ENCODE measurements at regions not wholly inside any gene's neighbourhood (a gene's known extent, or its start where the extent isn't known, plus 50 kb on each side); places are given as distances from the start of the nearest gene placed in this dataset.
A peak's percentile ranks its signal among the peaks of the same experiment; 100 is the strongest.

DNA sequence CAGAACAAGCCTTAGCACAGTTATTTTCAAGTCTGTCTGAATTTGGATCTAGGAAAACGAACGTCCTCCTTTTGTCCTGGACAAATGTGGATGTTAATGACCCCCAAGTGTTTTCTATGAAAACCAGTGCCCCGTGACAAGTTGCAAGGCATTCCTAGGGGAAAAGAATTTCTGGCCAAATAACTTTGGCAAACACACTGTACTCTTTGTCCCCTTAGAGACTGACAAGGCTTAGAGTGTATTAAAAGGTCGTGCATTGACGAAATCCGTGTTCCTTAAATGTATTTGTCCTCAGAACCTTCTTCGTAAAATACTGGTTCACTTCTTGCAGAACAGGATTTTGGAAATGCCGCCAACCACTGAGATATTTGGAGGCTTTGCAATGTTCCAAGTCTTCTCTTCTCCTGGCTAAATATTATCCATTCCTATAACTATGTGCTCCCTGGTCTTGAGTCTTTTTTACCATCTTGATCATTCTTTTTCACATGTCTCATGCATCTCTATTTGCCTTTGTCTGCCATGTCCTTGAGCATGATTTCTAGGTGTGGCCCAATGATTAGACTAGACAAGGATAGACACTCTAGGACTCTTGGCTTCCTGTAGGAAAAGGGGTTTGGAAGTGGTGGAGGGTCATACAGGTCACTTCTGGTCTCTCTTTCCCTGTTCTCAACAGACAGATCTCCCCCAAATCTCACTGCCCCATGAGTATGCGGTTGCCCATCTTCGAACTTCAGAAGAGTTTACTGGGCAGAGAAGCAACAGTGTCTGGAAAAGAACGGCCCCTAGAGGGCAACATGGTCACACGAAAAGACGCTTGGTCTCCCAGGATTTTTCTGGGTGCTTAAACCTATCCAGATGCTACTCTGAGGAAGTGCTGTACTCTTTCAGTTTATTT, 117.5 kb downstream of the EDEM1 start:
- peak; percentile 45 for DNase-seq

DNA sequence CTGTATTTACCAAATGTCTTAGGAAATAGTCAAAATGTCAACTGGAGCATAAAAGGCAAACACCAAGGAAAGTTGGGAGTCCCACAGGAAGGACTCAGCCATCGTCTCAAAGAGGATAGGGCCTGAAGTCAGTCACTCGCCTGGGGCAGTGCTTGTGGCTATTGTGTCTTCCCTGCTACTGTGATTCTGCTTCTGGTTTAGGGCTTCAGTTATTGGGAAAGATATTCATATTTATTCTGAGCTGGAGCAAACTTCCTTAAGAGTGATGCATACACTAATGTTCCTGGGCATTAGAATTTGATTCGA, 118.1 kb downstream of the EDEM1 start:
- DNase-seq: no peak

DNA sequence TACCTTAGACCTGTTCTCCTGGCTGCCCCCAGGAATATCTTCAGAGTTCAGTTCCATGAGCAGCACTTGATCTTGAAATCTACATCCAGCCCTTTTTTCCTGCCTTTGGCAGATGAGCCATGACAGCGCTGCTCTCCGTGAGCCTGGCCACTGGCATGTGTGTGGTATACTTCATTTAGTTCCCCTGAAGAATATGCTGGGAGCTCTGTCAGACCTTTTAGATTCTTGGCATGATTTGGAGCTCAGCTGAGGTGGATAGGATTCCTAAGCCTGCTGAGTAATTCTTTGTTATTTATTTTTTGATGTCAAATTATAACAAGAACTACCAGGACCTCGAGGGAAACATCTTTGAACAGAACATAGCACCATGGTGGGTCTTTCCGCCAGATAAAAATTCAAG, 121.7 kb downstream of the EDEM1 start:
- no peak for DNase-seq

DNA sequence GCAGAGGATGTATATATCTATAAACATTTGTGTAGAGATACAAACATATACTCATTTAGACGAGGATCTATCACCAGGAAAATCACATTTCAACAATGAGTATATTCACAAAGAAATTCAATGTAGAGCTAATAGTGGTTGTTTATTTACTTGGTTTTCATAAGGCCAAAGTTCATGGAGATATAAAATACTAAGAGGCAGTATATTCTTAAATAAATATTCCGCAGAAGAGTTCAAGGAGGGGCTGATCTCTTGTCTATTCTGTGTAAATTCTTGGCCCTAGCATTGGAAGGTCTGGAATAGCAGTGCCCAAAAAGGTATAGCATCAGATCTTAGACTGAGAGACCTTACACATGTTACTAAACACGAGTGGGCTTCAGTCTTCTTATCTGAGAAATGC, 122.1 kb downstream of the EDEM1 start:
- DNase-seq: no peak

DNA sequence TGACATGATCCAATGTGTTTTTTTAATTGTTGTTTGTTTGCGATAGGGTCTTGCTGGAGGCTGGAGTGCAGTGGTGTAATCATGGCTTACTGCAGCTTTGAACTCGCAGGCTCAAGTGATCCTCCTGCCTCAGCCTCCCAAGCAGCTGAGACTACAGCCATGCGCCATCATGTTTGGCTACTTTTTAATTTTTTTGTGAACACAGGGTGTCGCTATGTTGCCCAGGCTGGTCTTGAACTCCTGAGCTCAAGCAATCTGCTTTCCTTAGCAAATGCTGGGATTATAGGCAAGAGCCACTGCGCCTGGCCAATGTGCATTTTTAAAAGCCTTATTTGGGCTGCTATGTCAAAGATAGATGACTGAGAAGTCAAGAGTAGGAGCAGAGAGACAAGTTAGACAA, 123.0 kb downstream of the EDEM1 start:
- no peak for DNase-seq

DNA sequence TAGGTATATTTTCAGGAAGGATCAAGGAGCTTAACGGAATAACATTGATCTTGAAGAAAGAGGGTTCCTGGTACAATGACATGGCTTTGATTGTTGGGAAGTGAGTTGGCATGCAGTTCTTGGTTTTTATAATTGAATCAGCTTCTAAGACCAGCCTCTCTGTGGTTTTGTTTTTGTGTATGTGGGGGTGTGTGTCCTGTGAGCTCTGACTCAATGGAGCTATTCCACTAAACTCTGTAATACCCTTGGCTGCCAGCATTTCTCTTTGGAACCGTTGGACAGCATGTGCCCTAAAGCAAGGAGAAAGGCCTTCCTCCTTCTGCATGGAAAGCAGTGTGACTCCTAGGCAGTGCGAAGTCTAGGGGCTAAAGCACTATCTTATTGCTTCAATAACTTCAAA, 124.8 kb downstream of the EDEM1 start:
- no peak for DNase-seq

DNA sequence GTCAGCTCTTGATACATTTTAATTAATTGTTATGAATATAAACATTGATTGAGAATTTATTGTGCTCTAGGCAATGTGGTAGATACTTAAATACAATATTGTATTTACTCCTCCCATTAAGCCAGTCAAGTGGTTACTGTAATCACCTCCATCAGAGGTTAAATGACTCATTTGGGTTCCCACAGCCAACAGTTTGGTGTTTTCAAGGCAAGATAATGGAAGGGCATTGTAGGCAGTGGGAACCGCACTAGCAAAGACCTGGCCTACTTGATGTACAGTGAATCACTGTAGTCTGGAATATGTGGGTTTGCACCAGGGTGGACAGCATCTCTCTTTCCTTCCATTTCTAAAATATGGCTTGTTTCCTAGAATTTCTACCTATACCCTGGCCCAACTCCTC, 127.4 kb downstream of the EDEM1 start:
- DNase-seq: peak; percentile 24

DNA sequence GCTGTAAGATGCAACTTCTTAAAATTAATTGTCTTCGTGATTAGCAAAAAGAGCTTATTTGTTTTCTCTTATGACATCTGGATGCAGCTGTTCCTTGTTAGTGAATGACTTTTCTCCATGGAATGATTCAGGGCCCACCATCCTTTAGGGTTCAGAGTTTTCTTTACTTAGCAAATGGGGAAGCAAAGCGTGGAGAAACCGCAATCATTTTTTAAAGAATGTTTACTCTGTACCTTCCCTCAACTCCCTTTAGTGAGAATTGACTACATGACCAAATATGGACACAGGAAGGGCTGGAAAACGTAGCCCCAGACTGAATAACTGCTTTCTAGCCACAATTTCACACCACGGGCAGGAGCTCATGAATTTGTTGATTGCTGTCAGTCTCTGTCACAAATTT, 130.1 kb downstream of the EDEM1 start:
- no peak for DNase-seq

DNA sequence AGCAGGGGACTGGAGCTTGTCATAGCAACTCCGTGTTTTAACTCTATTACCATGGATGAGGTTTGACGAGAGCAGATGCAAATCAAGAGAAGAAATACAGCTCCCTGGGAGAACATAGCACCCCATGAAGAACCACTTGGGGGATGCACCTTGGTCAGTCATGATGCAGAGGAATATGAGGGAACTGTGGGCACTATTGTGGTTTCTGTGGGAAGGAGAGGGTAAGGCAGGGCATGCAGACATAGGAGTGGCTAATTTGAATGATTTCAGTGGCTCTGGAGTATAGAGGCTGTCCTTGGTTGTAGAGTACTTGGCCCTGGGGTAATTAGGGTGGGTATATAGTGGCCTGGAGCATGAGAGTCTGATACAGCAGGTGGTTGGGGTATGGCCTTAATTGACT, 131.9 kb downstream of the EDEM1 start:
- no peak for DNase-seq

DNA sequence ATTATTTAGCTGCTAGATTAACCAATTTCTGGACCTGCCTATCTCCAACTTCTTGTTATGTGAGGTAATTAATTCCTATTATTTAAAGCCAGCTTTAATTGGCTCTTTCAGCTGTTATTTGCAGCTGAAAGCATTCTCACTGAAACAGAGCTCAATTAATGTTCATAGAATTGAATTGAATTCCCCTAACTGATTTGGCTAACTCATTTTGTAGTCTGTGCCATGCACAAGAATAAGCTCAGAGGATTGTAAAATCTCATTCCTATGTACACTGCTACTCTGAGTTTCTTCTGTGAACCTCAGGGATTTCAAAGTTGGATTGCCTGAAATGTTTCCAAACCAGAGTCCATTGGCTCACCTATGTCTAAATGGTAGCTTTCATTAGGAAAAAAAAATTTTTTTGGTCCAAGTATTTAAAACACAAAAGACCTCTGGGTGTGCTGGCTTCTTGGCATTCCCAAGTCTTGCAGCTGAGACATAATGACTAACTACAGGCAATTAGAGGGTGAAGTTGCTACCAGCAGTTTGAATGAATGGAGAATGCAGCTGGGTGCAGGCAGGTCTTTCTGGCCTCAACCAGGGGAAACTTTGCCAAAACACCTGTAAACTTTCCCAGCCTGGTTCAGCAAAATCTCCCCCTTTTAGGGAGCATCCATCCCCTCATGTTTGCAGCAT, 134.3 kb downstream of the EDEM1 start:
- DNase-seq: no peak

DNA sequence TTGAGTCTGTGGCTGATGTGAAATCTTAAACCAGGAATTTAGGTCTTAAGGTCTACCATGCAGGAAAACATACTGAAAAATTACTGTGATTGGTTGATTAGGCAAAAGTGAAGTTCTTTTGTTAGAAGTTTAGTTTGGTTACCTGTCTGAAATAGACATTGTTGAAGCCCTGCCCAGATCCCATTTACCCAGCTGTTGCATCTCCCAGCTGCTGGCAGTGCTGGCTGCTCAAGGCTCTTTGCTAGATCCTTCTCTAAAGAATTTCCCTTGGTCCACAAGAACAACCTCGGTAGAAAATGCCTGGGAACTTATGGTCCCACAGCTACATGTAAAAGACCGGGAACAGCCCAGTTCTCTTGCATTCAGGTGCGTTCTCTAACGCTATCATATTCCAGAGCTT, 137.3 kb downstream of the EDEM1 start:
- DNase-seq: no peak

DNA sequence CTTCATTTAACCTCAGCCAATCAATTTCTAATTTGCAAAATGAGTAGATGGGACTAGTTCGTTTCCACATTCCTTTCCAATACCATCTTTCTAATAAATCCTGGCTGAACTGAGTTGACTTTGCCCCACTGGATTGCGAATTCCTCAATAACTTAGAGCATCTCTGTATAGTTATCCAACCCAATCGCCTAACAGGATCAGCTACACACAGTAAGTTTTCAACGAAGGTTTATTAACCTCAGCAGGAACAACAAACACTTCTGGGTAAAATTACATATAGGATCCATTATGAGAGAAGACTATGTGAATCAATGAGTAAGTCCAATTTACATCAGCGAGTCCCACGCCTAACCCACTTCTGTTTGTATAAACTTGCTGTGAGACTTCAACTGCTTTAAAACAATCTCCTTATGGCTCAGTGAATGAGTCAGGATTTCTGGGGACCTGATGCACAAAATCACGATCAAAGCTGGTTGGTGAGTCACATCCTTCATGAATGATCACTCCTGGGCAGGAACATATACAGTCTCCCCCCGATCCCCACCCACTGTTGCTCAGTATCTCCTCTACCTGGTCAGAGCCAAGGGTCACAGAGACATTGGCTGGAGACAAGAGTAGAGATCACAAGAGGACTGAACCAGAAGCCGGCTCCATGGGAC, 142.8 kb downstream of the EDEM1 start:
- DNase-seq: peak; percentile 23

DNA sequence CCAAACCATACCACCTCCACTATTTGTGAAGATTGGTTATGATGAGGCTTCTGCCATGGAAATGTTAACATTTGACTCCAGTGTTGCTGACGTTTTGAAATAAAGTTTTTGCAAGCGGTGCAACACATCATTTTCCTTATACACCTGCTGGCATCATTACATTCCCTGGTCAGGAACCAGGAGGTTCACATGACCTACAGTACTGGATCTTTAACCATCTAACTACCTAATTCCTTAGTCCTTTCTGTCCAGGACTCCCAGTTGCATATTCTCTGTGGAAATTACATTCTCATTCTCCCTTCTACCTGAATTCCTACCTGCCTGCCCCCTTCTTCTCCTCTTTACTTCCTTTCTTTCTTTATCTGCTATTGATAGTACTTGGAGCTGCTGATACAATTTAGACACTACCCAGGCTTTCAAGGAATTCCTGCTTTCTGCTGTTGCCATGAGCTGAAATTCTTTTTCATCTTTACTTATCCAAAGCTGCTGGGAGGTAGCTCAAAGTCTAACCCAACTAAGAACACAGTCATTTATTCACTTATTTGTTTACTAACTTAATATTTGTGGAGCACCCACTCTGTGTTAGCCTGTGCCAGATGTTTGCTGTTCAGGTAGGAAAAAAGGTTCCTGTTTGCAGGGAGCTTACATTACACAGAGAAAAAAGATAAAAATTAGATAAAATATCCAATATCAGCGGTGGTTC, 144.2 kb downstream of the EDEM1 start:
- DNase-seq: no peak

DNA sequence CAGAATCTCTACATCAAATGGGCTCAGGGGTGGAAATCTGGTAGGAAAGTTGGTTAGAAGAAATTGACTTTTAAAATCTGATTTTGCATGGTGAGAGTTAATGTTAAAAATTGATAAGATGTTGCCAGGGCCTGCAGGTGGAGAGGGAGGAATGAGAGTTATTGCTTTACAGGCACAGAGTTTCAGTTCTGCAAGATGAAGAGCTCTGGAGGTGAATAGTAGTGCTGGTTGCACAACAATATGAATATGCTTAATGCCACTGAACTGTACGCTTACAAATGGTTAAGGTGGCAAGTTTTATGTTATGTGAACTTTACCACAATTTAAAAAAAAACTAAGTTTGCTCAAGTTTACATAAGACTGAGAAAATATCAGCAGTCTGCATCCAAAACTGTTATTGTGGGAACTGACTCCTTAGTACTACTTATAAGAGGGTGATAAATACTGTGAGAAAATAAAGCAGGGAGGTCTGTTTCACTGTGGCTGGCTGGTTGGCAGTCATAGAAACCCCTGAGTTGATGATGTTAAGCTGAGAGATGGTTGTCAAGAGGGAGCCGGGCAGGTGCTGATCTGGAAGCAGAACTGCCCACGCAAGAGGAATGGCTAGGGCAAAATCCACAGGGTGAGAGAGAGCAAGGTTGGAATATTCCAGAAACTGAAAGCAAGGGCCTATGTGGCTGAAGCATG, 144.9 kb downstream of the EDEM1 start:
- DNase-seq: no peak

DNA sequence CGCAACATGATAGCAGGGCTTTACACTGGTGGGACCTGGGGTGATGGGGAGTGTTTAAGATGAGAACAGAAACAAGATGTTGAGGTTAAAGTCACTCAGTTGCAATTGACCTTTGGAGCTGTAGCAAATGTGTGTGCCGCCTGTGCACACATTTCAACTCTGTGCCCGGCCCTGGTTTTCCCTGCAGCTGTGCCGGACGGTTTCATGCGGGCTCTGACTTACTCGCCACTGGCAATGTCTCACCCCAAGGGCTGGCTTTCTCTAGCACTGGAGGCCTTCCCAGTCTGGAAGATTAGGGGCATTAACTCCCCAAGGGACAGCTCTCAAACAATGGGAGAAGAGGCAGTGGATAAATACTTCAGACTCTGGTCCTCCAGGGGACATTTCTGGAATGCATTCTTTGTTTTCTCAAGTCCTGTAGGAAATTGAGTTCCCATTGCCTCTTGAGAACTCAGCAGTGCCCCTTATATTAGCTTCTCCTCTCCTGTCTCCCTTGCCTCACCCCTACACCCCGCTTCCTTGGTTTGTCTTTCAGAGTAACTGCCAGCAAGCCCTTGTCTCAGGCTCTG, 152.5 kb downstream of the EDEM1 start:
- DNase-seq: no peak

DNA sequence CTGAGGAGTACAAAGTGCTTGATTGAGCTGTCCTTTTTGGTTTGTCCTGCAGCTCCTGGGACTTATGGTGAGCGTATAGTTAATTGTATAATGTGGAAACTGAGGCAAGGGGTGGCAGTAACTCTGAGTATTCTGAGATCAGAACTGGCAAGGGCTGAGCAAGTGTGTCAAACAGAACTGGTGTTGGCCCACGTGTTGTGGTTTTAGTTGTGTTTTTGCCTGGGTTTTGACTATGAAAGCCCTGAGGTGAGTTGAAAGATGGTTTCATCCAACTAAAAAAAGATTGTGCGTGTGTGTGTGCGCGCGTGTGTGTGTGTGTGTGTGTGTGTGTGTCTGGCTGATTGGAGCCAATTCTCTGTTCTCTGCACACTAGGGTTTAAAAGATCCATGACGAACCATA, 154.1 kb downstream of the EDEM1 start:
- no peak for DNase-seq

DNA sequence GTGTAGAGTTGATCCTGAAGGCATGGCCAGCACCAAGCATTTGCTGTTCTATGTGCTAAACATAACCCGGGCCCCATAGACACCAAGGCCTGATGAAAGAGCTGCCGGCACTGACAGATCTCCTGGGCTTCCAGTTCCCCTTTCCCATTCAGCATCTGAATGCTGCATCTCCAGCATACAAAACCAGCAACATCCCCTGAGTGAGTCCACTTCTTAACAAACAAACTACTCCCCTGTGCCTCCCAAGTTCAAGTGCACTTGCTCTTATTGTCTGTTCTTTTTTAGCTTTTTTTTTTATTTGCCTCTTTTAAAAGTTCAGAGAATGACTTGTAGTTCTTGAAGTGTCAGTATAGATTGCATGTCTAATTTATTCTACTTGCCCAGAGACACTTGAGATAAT, 156.0 kb downstream of the EDEM1 start:
- no peak for DNase-seq

DNA sequence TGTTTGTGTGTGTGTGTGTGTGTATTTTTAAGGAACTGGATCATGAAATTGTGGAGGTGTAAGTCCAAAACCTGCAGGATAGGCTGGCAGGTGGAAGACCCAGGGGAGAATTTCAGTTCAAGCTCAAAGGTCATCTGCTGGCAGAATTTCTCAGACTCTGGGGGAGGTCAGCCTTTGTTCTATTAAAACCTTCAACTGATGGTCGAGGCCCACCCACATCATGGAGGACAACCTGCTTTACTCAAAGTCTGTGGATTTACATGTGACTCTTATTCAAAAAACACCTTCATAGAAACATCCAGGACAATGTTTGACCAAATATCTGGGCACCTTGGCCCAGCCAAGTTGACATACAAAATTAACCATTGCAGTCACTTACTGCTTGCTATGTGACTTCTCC, 157.2 kb downstream of the EDEM1 start:
- DNase-seq: no peak

DNA sequence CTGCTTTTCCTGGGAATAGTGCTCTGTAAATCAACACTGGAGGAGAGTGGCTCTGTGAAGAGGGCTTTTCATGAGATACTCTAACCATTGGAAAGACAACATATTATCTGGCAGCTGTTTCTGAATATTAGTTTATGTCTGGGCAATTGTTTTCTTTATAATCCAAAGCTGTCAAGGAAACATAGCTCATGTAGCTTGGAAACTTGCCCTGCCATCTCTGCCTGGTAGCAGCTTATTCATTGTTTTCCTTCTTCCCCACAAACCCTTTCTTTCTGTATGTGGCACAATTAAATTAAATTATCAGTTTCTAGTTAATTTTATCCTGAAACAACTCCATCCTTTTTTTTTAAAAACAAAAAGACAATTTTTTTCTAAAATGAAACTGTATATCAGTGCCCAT, 160.0 kb downstream of the EDEM1 start:
- DNase-seq: no peak

DNA sequence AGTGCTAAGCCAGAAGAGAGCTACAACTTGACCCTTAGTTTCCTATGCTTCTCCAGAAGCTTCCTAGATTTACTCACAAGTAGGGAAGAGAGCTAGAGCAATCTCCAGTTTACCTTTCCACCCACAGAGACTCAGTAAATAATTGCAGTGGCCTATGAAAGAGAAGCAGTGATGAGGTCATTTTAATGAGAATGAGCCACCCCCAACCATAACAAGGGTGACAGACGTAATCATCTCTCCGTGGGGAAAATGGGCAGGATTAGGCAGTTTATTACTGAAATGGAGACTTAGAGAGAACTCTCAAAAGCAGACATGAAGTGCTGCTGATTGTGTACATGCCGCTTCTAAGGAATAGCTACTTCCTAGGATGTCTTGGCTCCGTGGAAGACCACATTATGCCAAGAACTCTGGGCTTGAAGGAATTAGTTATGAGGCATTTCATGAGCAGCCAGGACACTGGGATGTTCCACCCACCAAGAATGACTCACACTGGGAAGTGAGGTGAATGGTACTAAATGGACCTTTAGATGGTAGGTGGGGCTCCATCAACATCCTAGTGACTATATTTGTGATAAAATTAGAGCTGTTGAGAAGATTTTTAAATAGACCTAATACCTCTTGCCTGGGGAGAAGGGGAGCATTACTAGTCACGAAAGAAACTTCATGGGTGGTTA, 160.9 kb downstream of the EDEM1 start:
- no peak for DNase-seq

DNA sequence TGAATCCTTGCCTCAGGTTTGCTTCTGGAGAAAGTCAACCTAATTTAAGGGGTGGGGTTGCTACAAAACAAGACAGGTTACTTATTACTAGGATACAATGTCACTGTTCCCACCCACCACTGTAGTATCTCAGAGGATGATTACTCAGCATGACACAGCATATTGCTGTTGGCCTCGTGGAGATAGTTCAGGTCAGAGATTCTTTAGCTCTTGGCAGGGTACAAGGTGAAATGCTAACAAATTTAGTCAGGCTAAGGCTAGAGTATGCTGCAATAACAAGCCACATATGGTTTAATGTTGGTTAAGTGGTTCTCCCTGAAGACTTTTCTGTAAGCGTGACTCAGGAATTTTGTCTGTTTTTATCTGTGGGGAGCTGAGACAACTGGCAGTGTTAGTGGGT, 161.8 kb downstream of the EDEM1 start:
- DNase-seq: no peak

DNA sequence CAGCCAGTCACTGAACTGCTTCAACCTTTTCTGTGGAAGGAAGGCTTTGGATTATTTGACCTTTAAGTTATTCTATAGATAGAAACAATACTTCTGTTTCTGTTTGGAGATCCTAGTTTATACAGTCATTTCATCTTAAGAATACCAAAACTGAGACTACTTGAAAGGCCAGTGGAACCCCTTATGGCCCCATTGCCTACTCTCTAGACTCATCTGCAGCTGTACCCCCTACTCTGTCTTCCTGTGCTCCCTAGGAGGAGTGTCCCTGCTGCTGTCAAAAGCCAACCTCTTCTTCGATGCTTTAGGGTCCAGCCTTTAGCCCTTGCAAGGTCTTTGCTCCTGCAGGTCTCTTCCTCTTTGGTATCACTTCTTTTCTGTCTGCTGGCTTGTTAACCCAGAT, 169.6 kb downstream of the EDEM1 start:
- DNase-seq: no peak

Data from activated CD4-positive, alpha-beta T cell treated with anti-CD3 and anti-CD28 coated beads, Interleukin-10, Interleukin-2, amounts not matched to agents 100 ng/mL and 50 ng/mL, durations not matched to agents 16 hours and 8 hours (primary cell).